Natural killer cell (primary cell): ENCODE measurements at regions not wholly inside any gene's neighbourhood (a gene's known extent, or its start where the extent isn't known, plus 50 kb on each side); places are given as distances from the start of the nearest gene placed in this dataset.

Experiments used
- ATAC-seq, 3 donors: fragments of 150-1000 bp in 2 of 3; fragments of 200-7000 bp in 1 of 3; cut with Tn5 transposase; 1 replicate in 1 of 3; 2 replicates in 2 of 3; pipeline ENCODE4 v1.10.0; 2021; ENCODE audit warnings: mild to moderate bottlenecking in 2 of 3, moderate library complexity in 2 of 3
- DNase-seq, 2 donors: peaks; one replicate each; pipeline versions ENCODE4 v3.0.0 to v3.0.0-alpha.2; 2013 to 2021; ENCODE audit warnings: mixed read lengths in 1 of 2
- H3K27ac ChIP-seq: one replicate; pipeline ENCODE4 v1.5.1; 2013; ENCODE audit warnings: mild to moderate bottlenecking, low read length
- H3K27me3 ChIP-seq: one replicate; pipeline ENCODE4 v1.6.1; 2013; ENCODE audit warnings: low read length; ENCODE audit not compliant: control insufficient read depth, insufficient read depth
- H3K36me3 ChIP-seq: one replicate; pipeline ENCODE4 v1.6.1; 2013; ENCODE audit warnings: low read length; ENCODE audit not compliant: control insufficient read depth, insufficient read depth
- H3K4me1 ChIP-seq: one replicate; pipeline ENCODE4 v1.6.1; 2013; ENCODE audit warnings: low read length; ENCODE audit not compliant: control insufficient read depth, insufficient read depth
- H3K4me3 ChIP-seq: one replicate; pipeline ENCODE4 v1.5.1; 2013; ENCODE audit warnings: low read length
- H3K9me3 ChIP-seq: one replicate; pipeline ENCODE4 v1.6.1; 2013; ENCODE audit warnings: low read length; ENCODE audit not compliant: control insufficient read depth, insufficient read depth
- H3K27ac Mint-ChIP-seq, 2 donors: one replicate each; pipeline ENCODE4 v1.8.0; 2022; ENCODE audit warnings: mild to moderate bottlenecking in 2 of 2, mixed read lengths in 2 of 2, moderate library complexity in 1 of 2
- H3K27me3 Mint-ChIP-seq, 2 donors: one replicate each; pipeline ENCODE4 v1.8.0; 2022; ENCODE audit warnings: low read depth in 2 of 2, mixed read lengths in 2 of 2
- H3K36me3 Mint-ChIP-seq: one replicate; pipeline ENCODE4 v1.8.0; 2022; ENCODE audit warnings: mixed read lengths
- H3K4me1 Mint-ChIP-seq, 2 donors: one replicate each; pipeline ENCODE4 v1.8.0; 2022; ENCODE audit warnings: mixed read lengths in 2 of 2
- H3K4me3 Mint-ChIP-seq: one replicate; pipeline ENCODE4 v1.8.0; 2022; ENCODE audit warnings: mild to moderate bottlenecking, moderate library complexity, mixed read lengths
- H3K9me3 Mint-ChIP-seq, 2 donors: one replicate each; pipeline ENCODE4 v1.8.0; 2022; ENCODE audit warnings: mixed read lengths in 2 of 2
- CTCF ChIP-seq: fragments of 200-600 bp; IDR thresholded peaks from one replicate; pipeline ENCODE4 v1.8.0; 2022; ENCODE audit warnings: antibody characterized with exemption
- WGBS: methylation state at CpG from one replicate; pipeline ENCODE4 v1.1.7; 2013; ENCODE audit warnings: missing lambda C conversion rate; ENCODE audit not compliant: insufficient coverage; 5-methylcytosine and 5-hydroxymethylcytosine counted together
- intact Hi-C: fragments of 100-400 bp; cut with micrococcal nuclease; formaldehyde crosslinking; loops from one replicate; pipeline ENCODE4 v1.14.2; 2022

GRCh38 chr14:51398898-51399297 is 158.9 kb downstream of the TMX1 start:
- Histone ChIP-seq H3K27me3 (no peaks in the 10 kb centered on the region), H3K36me3 (no peaks in the 10 kb centered on the region), H3K4me3 (no peak overlapping the region), H3K9me3 (no peaks in the 10 kb centered on the region), H3K4me1 (no peaks in the 10 kb centered on the region), H3K27ac (no peak overlapping the region)
- TF ChIP-seq CTCF, result no peak
- WGBS, result 89% methylated on average over 4 of the region's 4 CpGs
- ATAC-seq (no peak), DNase-seq (no peak)
- intact Hi-C loops, result no loop called here
- Mint-ChIP-seq H3K4me1 (no peaks in the 10 kb centered on the region), H3K27me3 (peaks cover 19 to 46% of the 10 kb centered on the region in 2 donors), H3K36me3 (no peaks in the 10 kb centered on the region), H3K27ac (no peak overlapping the region), H3K9me3 (no peaks in the 10 kb centered on the region), H3K4me3 (no peak overlapping the region)

- no peak overlapping the region for H3K27ac Mint-ChIP-seq
- H3K27me3 Mint-ChIP-seq, result peaks cover 22 to 50% of the 10 kb centered on the region in 2 donors
- TF ChIP-seq CTCF, result no peak
- Histone ChIP-seq H3K27me3 (no peaks in the 10 kb centered on the region), H3K36me3 (no peaks in the 10 kb centered on the region), H3K9me3 (no peaks in the 10 kb centered on the region), H3K4me1 (no peaks in the 10 kb centered on the region), H3K4me3 (no peak overlapping the region), H3K27ac (no peak overlapping the region)
- WGBS, result 77% methylated on average over 2 of the region's 2 CpGs
- DNase-seq (no peak), ATAC-seq (no peak)
- no peaks in the 10 kb centered on the region for H3K4me1 Mint-ChIP-seq
- no peak overlapping the region for H3K4me3 Mint-ChIP-seq
- H3K9me3 Mint-ChIP-seq, result no peaks in the 10 kb centered on the region
- no peaks in the 10 kb centered on the region for H3K36me3 Mint-ChIP-seq
- intact Hi-C loops, result no loop called here
Observed at GRCh38 chr14:51400139-51400538, 160.1 kb downstream of the TMX1 start.

GRCh38 chr14:51401272-51401671 is 161.2 kb downstream of the TMX1 start:
- 90% methylated on average over 2 of the region's 2 CpGs for WGBS
- Mint-ChIP-seq H3K27me3 (peaks cover 21 to 50% of the 10 kb centered on the region in 2 donors), H3K9me3 (no peaks in the 10 kb centered on the region), H3K36me3 (no peaks in the 10 kb centered on the region), H3K4me3 (no peak overlapping the region), H3K27ac (no peak overlapping the region), H3K4me1 (no peaks in the 10 kb centered on the region)
- DNase-seq (no peak), ATAC-seq (no peak)
- no peaks in the 10 kb centered on the region for H3K27me3 ChIP-seq
- H3K9me3 ChIP-seq, result no peaks in the 10 kb centered on the region
- no peak overlapping the region for H3K27ac ChIP-seq
- H3K4me1 ChIP-seq, result no peaks in the 10 kb centered on the region
- intact Hi-C loops, result no loop called here
- no peaks in the 10 kb centered on the region for H3K36me3 ChIP-seq
- TF ChIP-seq CTCF, result no peak
- H3K4me3 ChIP-seq, result no peak overlapping the region

- Histone ChIP-seq H3K27me3 (no peaks in the 10 kb centered on the region), H3K27ac (no peak overlapping the region), H3K36me3 (no peaks in the 10 kb centered on the region), H3K9me3 (no peaks in the 10 kb centered on the region), H3K4me1 (no peaks in the 10 kb centered on the region), H3K4me3 (no peak overlapping the region)
- intact Hi-C loops, result no loop called here
- H3K27ac Mint-ChIP-seq, result no peak overlapping the region
- no peak for TF ChIP-seq CTCF
- H3K9me3 Mint-ChIP-seq, result no peaks in the 10 kb centered on the region
- ATAC-seq (no peak), DNase-seq (no peak)
- WGBS, result 68% methylated on average over 2 of the region's 2 CpGs
- H3K4me1 Mint-ChIP-seq, result no peaks in the 10 kb centered on the region
- no peaks in the 10 kb centered on the region for H3K36me3 Mint-ChIP-seq
- peaks cover 21 to 49% of the 10 kb centered on the region in 2 donors for H3K27me3 Mint-ChIP-seq
- H3K4me3 Mint-ChIP-seq, result no peak overlapping the region
Observed at GRCh38 chr14:51401756-51402155, 161.7 kb downstream of the TMX1 start.
